ENCODE measurements at regions not wholly inside any gene's neighbourhood (a gene's known extent, or its start where the extent isn't known, plus 50 kb on each side); places are given as distances from the start of the nearest gene placed in this dataset.

GRCh38 chr5:123809594-123810221 is 297.7 kb downstream of the CSNK1G3 start:
- no peak for DNase-seq (ENCODE audit: low read depth)

DNA sequence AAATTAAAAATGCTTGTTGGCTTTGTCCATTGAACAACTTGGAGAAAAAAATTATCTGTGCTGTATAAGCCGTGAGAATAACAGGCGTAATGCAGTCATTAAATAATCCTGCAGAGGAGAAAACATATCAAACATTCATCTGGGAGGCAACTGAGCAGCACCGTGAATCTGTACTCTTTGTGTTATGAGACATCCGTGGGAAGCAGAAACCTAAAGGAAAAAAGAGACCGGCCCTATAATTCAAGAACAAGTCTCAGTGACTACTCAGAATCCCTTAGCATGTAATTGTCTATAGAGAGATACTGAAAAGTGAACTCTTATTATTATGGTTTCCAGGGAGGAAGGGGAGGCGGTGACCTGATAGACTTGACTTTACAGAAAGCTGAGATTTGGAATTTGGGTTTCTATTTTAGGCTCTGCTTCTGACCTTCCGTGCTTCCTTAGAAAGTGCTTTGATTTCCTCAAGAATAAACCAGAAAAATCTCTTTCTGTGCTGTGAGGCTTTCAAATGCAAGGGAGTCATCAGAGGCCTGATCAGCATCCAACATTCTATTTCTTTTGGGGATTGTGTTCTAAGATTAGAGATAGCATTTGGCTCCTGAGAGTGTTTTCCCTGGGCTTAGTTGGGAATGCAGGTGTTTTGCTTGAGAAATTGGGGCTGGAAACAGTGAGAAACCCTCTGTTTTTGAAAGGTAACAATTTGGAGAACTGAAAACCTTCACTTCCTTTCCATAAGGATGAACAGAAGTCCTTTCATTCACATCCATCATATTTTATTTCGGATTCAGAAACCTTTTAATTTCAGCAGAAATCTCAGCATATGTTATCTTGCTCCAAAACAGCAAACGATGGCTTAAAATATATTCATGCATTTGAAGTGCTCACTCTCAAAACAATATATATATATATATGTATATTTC is 296.7 kb downstream of the CSNK1G3 start:
- no peak for DNase-seq (ENCODE audit: low read depth)

DNA sequence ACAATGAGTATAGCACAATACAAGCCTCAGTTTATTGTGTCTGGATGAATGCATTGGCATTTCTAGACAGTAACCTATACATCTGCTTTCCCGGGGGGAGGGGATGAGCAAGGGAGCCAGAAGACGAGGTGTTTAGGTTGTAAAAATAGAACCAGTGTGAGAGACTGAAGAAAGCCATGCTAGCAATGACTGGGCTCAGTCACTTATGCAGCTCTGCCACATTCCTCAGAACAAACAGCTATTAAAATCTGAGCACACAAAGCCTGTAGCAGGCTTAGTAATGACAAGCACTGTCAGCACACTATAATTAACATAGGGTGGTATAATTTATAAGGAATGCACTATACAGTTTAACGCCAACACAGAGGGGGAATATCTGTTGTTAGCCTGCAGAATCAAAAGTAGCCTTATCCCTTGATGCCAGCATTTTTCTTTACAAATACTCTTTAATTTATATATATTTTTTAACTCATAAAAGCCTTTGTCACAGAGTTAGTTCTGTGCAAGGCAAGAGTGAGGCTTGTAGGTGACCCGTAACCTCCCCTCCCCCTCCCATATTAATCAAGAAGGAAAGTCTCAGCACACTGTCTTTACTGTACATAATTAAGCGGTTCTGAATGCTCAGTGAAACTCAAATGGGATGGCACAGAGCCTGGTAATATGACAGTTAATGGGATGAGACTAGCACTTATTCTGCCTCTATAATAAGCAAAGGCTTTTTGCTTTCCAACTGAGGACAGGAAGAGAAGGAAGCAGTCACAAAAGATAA is 295.4 kb downstream of the CSNK1G3 start:
- DNase-seq (ENCODE audit: low read depth): peak; percentile 34

GRCh38 chr5:123806644-123807043 is 294.7 kb downstream of the CSNK1G3 start:
- no peak for DNase-seq (ENCODE audit: low read depth)

DNA sequence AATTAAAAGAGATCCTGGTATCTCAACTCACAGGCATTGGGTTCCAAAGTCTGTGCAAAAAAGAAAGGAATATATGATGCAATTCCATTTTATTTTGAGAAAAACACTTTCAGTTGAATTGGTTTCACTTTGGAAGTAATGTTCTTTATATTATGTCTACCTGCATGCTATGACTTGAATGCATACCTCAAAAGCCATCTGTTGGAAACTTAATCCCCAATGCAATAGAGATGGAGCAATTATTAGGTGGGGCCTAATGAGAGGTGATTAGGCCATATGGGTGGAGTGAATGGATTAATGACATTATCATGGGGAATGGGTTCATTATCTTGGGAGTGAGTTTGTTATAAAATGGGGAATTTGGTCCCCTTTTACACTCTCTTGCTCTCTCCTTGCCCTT is 293.3 kb downstream of the CSNK1G3 start:
- DNase-seq (ENCODE audit: low read depth): no peak

DNA sequence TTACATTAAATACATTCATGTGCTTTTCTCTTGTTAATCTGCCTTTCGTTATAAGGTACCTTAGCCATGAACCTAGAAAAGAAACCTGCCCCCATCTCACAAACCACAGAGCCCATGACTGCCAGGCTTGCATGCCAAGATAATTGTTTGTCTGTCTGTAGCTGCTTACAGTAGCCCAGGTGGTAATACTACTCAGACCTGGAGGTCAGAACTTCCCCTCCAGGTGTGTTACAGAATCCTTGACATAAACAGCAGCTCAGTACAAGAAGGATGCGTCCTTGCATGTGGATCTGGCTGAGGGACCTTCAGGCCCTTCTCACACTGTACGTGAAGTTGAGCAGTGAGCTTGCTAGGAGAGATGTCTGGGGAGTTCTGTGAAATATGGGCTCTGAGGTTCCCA is 291.4 kb downstream of the CSNK1G3 start:
- no peak for DNase-seq (ENCODE audit: low read depth)

GRCh38 chr5:123802298-123802951 is 290.4 kb downstream of the CSNK1G3 start:
- no peak for DNase-seq (ENCODE audit: low read depth)

DNA sequence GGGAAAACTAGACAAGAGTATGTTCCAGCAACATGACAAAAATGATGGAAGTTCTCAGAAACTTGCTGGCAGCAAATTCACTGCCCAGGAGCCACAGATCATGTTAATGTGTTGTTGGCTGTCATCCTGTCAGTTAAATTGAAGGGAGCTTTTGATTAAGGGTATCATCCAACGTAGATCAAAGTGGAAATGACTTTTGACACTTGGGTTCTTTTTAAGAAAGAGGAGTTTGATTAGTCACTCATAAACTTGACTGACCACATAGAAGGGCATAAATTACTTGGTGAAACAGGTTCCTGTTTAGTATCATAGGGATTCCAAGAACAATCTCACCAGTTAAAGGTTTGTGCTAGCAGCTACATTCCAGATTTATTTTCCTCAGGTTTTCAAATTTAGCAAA is 288.7 kb downstream of the CSNK1G3 start:
- DNase-seq (ENCODE audit: low read depth): no peak

DNA sequence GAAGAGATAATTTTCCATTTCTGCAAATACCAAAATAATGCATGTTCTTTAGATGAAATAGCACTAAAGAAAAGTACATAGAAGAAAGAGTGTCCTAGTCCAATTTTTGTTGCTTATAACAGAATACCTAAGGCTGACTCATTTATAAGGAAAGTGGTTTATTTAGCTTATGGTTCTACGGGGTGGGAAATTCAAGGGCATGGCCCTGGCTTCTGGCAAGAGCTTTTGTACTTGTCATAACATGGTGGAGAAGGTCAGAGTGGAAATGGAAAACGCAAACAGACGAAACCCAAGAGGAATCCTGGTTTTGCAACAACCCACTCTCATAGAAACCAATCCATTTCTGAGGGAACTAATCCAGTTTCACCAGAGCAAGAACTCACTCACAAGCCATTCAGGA is 283.7 kb downstream of the CSNK1G3 start:
- no peak for DNase-seq (ENCODE audit: low read depth)

DNA sequence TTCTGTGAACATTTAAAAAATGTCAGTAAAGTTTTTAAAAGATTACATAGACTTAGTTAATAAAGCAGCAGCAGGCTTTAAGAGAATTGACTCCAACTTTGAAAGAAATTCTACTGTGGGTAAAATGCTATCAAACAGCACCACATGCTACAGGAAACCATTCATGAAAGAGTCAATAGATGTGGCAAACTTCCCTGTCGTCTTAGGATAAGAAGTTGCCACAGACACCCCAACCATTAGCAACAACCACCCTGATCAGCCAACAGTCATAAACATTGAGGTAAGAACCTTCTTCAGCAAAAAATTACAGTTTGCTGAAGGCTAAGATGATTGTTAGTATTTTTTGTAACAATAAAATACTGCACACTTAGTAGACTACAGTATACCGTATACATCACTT is 278.2 kb downstream of the CSNK1G3 start:
- DNase-seq (ENCODE audit: low read depth): no peak

GRCh38 chr5:123787635-123788034 is 275.7 kb downstream of the CSNK1G3 start:
- no peak for DNase-seq (ENCODE audit: low read depth)

GRCh38 chr5:123787136-123787535 is 275.2 kb downstream of the CSNK1G3 start:
- DNase-seq (ENCODE audit: low read depth): no peak

- DNase-seq (ENCODE audit: low read depth): no peak
Observed at GRCh38 chr5:123786411-123786810, 274.4 kb downstream of the CSNK1G3 start.

DNA sequence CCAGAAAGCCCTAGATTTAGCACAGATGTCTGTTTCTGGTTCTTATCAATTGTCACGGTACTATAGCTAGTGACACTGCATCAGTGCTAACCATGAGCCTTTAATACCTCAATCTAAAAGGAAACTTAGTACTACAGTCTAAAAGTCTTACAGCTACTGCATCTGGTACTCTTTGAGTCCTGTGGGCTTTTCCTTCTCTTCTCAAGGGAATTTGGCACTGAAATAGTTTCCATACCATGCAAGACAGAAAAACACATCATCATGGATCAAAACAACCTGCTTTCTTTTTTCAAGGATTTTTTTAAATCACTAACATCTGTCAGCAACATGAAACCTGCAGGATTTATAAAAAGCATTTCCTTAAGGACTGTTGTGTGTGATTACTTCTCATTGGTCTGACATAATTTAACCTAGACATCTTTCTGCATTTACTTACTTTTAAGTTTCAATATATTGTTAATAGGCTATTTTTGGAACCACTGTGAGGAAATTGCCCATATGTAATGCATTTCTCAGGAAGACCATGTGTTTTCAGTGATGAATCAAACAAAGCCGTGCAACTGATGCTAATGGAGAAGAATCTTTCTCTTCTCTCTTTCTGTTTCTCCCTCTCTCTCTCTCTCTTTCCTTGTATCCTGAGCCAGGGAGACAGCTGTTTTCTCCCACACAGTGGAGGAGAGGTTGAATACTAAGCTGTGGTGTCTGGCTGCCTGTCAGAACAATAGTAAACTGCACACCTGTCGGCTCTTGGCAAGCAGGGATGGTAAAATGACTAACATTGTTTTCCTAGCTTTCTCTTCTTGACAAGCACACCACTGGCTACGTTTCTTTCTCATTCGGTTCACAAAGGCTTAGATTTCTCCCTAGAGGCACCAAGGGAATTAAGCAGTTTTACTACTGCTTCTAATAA is 273.4 kb downstream of the CSNK1G3 start:
- peak; percentile 24 for DNase-seq (ENCODE audit: low read depth)

- no peak for DNase-seq (ENCODE audit: low read depth)
Observed at GRCh38 chr5:123783421-123783820, 271.4 kb downstream of the CSNK1G3 start.

GRCh38 chr5:123778641-123779040 is 266.7 kb downstream of the CSNK1G3 start:
- no peak for DNase-seq (ENCODE audit: low read depth)

GRCh38 chr5:123776761-123777160 is 264.8 kb downstream of the CSNK1G3 start:
- DNase-seq (ENCODE audit: low read depth): peak; percentile 63

GRCh38 chr5:123771715-123772114 is 259.7 kb downstream of the CSNK1G3 start:
- DNase-seq (ENCODE audit: low read depth): no peak

DNA sequence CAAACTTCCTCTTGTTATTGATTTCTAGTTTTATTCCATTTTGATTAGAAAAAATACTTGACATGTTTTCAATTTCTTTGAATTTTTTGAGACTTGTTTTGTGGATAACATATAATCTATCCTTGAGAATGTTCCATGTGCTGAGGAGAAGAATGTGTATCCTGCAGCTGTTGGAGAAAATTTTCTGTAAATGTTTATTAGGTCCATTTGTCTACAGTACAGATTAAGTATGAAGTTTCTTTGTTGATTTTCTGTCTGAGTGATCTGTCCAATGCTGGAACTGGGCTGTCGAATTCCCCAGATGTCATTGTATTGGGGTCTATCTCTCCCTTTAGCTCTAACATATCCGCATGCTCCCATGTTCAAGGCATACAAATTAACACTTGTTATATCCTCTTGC is 251.2 kb downstream of the CSNK1G3 start:
- no peak for DNase-seq (ENCODE audit: low read depth)

- DNase-seq (ENCODE audit: low read depth): no peak
Observed at GRCh38 chr5:123756816-123757215, 244.8 kb downstream of the CSNK1G3 start.

DNA sequence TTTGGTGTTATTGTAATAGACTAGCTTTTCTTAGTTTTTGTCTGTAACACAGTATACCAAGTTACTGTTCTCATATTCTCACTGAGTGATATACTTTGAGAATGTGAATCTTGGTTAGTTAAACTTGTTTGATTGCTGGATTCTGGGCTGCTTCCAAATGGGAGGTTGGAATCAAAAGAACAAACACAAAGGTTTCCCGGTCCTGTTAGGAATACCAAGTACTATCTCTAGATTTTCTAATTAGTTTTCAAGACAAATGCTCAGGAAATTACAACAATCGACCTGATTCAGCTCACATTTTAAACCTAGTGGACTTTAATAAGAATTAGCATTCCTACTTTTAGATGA is 244.3 kb downstream of the CSNK1G3 start:
- DNase-seq (ENCODE audit: low read depth): no peak
